ENCODE measurements at regions not wholly inside any gene's neighbourhood (a gene's known extent, or its start where the extent isn't known, plus 50 kb on each side); places are given as distances from the start of the nearest gene placed in this dataset.

GRCh38 chr13:73244467-73244866, 185.7 kb downstream of the KLF5 start:
- Histone ChIP-seq H3K4me1 (ENCODE audit: insufficient read depth) (peaks cover 7% of the 10 kb centered on the region), H3K4me2 (no peak overlapping the region), H3K4me3 (no peak overlapping the region), H4K20me1 (ENCODE audit: insufficient read depth, poor library complexity, severe bottlenecking) (no peaks in the 10 kb centered on the region), H3K9me2 (replicated peaks; ENCODE audit: insufficient read depth) (no peaks in the 10 kb centered on the region), H3K36me3 (replicated peaks; ENCODE audit: insufficient read depth, low read depth) (no peaks in the 10 kb centered on the region), H3K79me2 (no peaks in the 10 kb centered on the region), H3K27me3 (no peaks in the 10 kb centered on the region), H2AFZ (no peak overlapping the region), H3K9me3 (ENCODE audit: low read depth) (no peaks in the 10 kb centered on the region), H3K27ac (no peak overlapping the region)
- no peak for DNase-seq (ENCODE audit: low spot score)
- TF ChIP-seq EZH2 (IDR thresholded peaks at IDR 0.05; ENCODE audit: borderline replicate concordance): no peak
- no peak for TF ChIP-seq EZH2phosphoT487 (IDR thresholded peaks at IDR 0.05; ENCODE audit: low read depth, severe bottlenecking, unreplicated experiment)
- TF ChIP-seq CTCF (IDR thresholded peaks at IDR 0.05; ENCODE audit: poor library complexity): no peak
- 88% methylated on average over 4 of the region's 4 CpGs for WGBS (ENCODE audit: low lambda C conversion rate, missing lambda C conversion rate)

GRCh38 chr13:73242515-73243015, 183.8 kb downstream of the KLF5 start:
- no peak for DNase-seq (ENCODE audit: low spot score)
- Histone ChIP-seq H3K27ac (no peak overlapping the region), H2AFZ (no peak overlapping the region), H3K27me3 (no peaks in the 10 kb centered on the region), H3K9me3 (ENCODE audit: low read depth) (no peaks in the 10 kb centered on the region), H3K4me3 (no peak overlapping the region), H4K20me1 (ENCODE audit: insufficient read depth, poor library complexity, severe bottlenecking) (no peaks in the 10 kb centered on the region), H3K9me2 (replicated peaks; ENCODE audit: insufficient read depth) (no peaks in the 10 kb centered on the region), H3K79me2 (no peaks in the 10 kb centered on the region), H3K36me3 (replicated peaks; ENCODE audit: insufficient read depth, low read depth) (no peaks in the 10 kb centered on the region), H3K4me2 (no peak overlapping the region), H3K4me1 (ENCODE audit: insufficient read depth) (no peaks in the 10 kb centered on the region)
- WGBS (ENCODE audit: low lambda C conversion rate, missing lambda C conversion rate): 91% methylated on average over 2 of the region's 2 CpGs
- TF ChIP-seq EZH2phosphoT487 (IDR thresholded peaks at IDR 0.05; ENCODE audit: low read depth, severe bottlenecking, unreplicated experiment) (no peak), CTCF (IDR thresholded peaks at IDR 0.05; ENCODE audit: poor library complexity) (no peak), EZH2 (IDR thresholded peaks at IDR 0.05; ENCODE audit: borderline replicate concordance) (no peak)

GRCh38 chr13:73240193-73240592, 181.4 kb downstream of the KLF5 start:
- no peaks in the 10 kb centered on the region for H3K36me3 ChIP-seq (replicated peaks; ENCODE audit: insufficient read depth, low read depth)
- no peak overlapping the region for H3K27ac ChIP-seq
- H3K79me2 ChIP-seq: no peaks in the 10 kb centered on the region
- H3K4me2 ChIP-seq: no peak overlapping the region
- no peaks in the 10 kb centered on the region for H4K20me1 ChIP-seq (ENCODE audit: insufficient read depth, poor library complexity, severe bottlenecking)
- H3K4me1 ChIP-seq (ENCODE audit: insufficient read depth): no peaks in the 10 kb centered on the region
- DNase-seq (ENCODE audit: low spot score): no peak
- WGBS (ENCODE audit: low lambda C conversion rate, missing lambda C conversion rate): 90% methylated on average over 1 of the region's 1 CpG
- no peaks in the 10 kb centered on the region for H3K9me2 ChIP-seq (replicated peaks; ENCODE audit: insufficient read depth)
- no peaks in the 10 kb centered on the region for H3K27me3 ChIP-seq
- TF ChIP-seq EZH2 (IDR thresholded peaks at IDR 0.05; ENCODE audit: borderline replicate concordance): no peak
- no peak for TF ChIP-seq CTCF (IDR thresholded peaks at IDR 0.05; ENCODE audit: poor library complexity)
- TF ChIP-seq EZH2phosphoT487 (IDR thresholded peaks at IDR 0.05; ENCODE audit: low read depth, severe bottlenecking, unreplicated experiment): no peak
- H3K4me3 ChIP-seq: no peak overlapping the region
- no peaks in the 10 kb centered on the region for H3K9me3 ChIP-seq (ENCODE audit: low read depth)
- peak overlapping the region; percentile 9 for H2AFZ ChIP-seq

GRCh38 chr13:73235385-73235784, 176.6 kb downstream of the KLF5 start:
- Histone ChIP-seq H3K4me2 (no peak overlapping the region), H4K20me1 (ENCODE audit: insufficient read depth, poor library complexity, severe bottlenecking) (no peaks in the 10 kb centered on the region), H3K4me3 (no peak overlapping the region), H3K79me2 (no peaks in the 10 kb centered on the region), H3K27ac (no peak overlapping the region), H3K36me3 (replicated peaks; ENCODE audit: insufficient read depth, low read depth) (no peaks in the 10 kb centered on the region), H2AFZ (no peak overlapping the region), H3K9me2 (replicated peaks; ENCODE audit: insufficient read depth) (no peaks in the 10 kb centered on the region), H3K4me1 (ENCODE audit: insufficient read depth) (no peaks in the 10 kb centered on the region), H3K27me3 (no peaks in the 10 kb centered on the region), H3K9me3 (ENCODE audit: low read depth) (no peaks in the 10 kb centered on the region)
- no peak for TF ChIP-seq EZH2phosphoT487 (IDR thresholded peaks at IDR 0.05; ENCODE audit: low read depth, severe bottlenecking, unreplicated experiment)
- no peak for TF ChIP-seq CTCF (IDR thresholded peaks at IDR 0.05; ENCODE audit: poor library complexity)
- no peak for TF ChIP-seq EZH2 (IDR thresholded peaks at IDR 0.05; ENCODE audit: borderline replicate concordance)
- DNase-seq (ENCODE audit: low spot score): no peak
- WGBS (ENCODE audit: low lambda C conversion rate, missing lambda C conversion rate): 96% methylated on average over 13 of the region's 13 CpGs

Data from hepatocyte (in vitro differentiated cells).